ENCODE measurements at regions not wholly inside any gene's neighbourhood (a gene's known extent, or its start where the extent isn't known, plus 50 kb on each side); places are given as distances from the start of the nearest gene placed in this dataset.
"Not testable (repeated sequence)": the region's sequence is repeated elsewhere in the genome, so short reads cannot be mapped to it uniquely, and the experiment has no call there.

- H3K4me3 Mint-ChIP-seq: no peak overlapping the region
- DNase-seq: no peak
- CTCF ChIA-PET: interaction anchor here (0.6 to 4.6 kb wide), 3 partner anchors 14 to 449 kb away, joined by 3 to 26 read pairs (median 9); no protein-coding TSS in a partner anchor
- no peaks in the 10 kb centered on the region for H3K9me3 Mint-ChIP-seq
- no peak overlapping the region for H3K27ac Mint-ChIP-seq
- no peaks in the 10 kb centered on the region for H3K36me3 Mint-ChIP-seq
- H3K27me3 Mint-ChIP-seq: peaks cover 4% of the 10 kb centered on the region
- H3K4me1 Mint-ChIP-seq: peaks cover 2% of the 10 kb centered on the region
These were observed 65.8 kb downstream of the RMI2 start for GRCh38 chr16:11411059-11411550.

- CTCF ChIA-PET: interaction anchor here (1.6 kb wide), 1 partner anchor 16 kb away, joined by 9 read pairs; no protein-coding TSS in a partner anchor
- no peak for DNase-seq
- no peak overlapping the region for H3K4me3 Mint-ChIP-seq
- H3K4me1 Mint-ChIP-seq: peaks cover 2% of the 10 kb centered on the region
- H3K9me3 Mint-ChIP-seq: no peaks in the 10 kb centered on the region
- H3K27ac Mint-ChIP-seq: no peak overlapping the region
- H3K36me3 Mint-ChIP-seq: no peaks in the 10 kb centered on the region
- H3K27me3 Mint-ChIP-seq: peaks cover 4% of the 10 kb centered on the region
These were observed 67.1 kb downstream of the RMI2 start for GRCh38 chr16:11412175-11412904.

GRCh38 chr16:11412965-11413887 is 68.0 kb downstream of the RMI2 start:
- CTCF ChIA-PET: no interaction called here
- no peaks in the 10 kb centered on the region for H3K4me1 Mint-ChIP-seq
- H3K27ac Mint-ChIP-seq: no peak overlapping the region
- peaks cover 4% of the 10 kb centered on the region for H3K27me3 Mint-ChIP-seq
- DNase-seq: no peak
- H3K36me3 Mint-ChIP-seq: no peaks in the 10 kb centered on the region
- H3K4me3 Mint-ChIP-seq: no peak overlapping the region
- no peaks in the 10 kb centered on the region for H3K9me3 Mint-ChIP-seq

- H3K36me3 Mint-ChIP-seq: no peaks in the 10 kb centered on the region
These were observed 68.8 kb downstream of the RMI2 start for GRCh38 chr16:11413907-11414595.

DNA sequence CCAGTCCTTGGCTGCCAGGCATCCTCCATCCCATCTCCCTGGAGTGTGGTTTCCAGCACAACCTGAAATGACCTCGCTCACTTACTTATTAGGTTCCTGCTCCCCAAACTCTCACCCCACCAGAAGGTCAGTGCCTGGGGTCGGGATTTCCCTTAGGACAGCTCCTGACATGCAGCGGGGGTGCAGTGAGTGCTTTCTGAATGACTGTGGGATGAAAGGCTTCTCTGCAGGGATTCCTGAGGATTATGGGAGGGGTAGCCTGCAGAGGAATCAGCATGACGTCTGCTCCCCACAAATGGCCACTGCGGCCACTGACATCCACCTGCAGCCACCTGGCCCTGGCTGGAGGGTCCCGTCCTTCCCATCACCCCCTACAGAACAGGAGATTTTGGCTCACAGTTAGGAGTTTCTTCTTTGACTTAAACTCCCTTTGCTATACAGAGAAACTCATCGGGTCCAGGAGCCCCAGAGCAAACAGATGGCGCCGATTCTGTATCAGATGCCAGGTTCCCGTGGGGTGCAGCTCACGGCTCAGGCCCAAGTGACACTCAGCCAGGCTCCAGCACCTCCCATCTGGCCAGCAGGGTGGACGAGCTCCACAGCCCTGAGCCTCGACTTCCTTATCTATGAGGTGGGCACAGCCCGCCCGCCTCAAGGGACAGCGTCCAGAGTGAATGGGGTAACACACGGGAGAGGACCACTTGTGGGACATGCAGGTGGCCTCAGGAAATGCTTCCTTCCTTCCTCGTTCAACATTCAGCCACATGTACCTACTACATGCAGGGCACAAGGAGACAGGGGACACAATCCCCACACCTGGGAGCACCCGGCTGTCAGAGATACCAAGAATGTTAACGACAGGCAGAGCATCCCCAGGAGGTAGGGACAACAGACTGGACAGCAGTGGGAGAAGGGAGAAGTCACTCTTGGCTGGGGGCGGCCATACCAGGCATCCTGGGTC is 69.8 kb downstream of the RMI2 start:
- CTCF ChIA-PET: no interaction called here
- Mint-ChIP-seq H3K27ac (no peak overlapping the region), H3K9me3 (no peaks in the 10 kb centered on the region), H3K4me3 (no peak overlapping the region), H3K27me3 (peaks cover 4% of the 10 kb centered on the region), H3K4me1 (no peaks in the 10 kb centered on the region), H3K36me3 (no peaks in the 10 kb centered on the region)
- DNase-seq: no peak

More at GRCh38 chr16:11413907-11414595, 68.8 kb downstream of the RMI2 start:
- CTCF ChIA-PET: interaction anchor here (0.5 kb wide), 1 partner anchor 470 kb away, joined by 3 read pairs; no protein-coding TSS in a partner anchor
- H3K27ac Mint-ChIP-seq: no peak overlapping the region
- no peak for DNase-seq
- H3K27me3 Mint-ChIP-seq: peaks cover 4% of the 10 kb centered on the region
- no peak overlapping the region for H3K4me3 Mint-ChIP-seq
- no peaks in the 10 kb centered on the region for H3K4me1 Mint-ChIP-seq
- no peaks in the 10 kb centered on the region for H3K9me3 Mint-ChIP-seq

GRCh38 chr16:11416228-11417001 is 71.2 kb downstream of the RMI2 start:
- no peaks in the 10 kb centered on the region for H3K4me1 Mint-ChIP-seq
- H3K27me3 Mint-ChIP-seq: peaks cover 3% of the 10 kb centered on the region
- no peak for DNase-seq
- CTCF ChIA-PET: interaction anchor here (1.4 to 2.0 kb wide), 2 partner anchors 10 to 20 kb away, joined by 5 to 9 read pairs; no protein-coding TSS in a partner anchor
- no peak overlapping the region for H3K27ac Mint-ChIP-seq
- H3K36me3 Mint-ChIP-seq: no peaks in the 10 kb centered on the region
- H3K9me3 Mint-ChIP-seq: no peaks in the 10 kb centered on the region
- H3K4me3 Mint-ChIP-seq: no peak overlapping the region

DNA sequence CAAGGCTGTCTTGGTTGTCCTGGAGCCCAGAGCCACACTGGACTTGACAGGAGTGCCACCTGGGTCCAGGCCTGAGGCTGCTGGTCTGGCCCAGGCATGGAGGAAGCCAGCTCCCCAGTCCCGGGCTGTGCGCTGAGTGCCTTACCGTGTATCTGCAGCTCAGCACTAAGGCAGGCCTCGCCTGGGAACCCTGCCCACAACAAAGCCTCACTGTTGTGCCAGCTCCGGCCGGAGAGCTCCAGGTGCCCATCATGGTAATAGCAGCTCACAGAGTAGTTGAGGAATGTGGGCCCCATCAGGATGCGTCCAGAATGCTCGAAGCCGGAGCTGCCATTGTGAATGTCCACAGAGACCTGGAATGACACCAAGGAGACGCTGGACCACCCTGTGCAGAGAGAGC is 72.2 kb downstream of the RMI2 start:
- Mint-ChIP-seq H3K4me3 (no peak overlapping the region), H3K9me3 (no peaks in the 10 kb centered on the region), H3K4me1 (no peaks in the 10 kb centered on the region), H3K27me3 (no peaks in the 10 kb centered on the region), H3K36me3 (no peaks in the 10 kb centered on the region), H3K27ac (no peak overlapping the region)
- no peak for DNase-seq
- CTCF ChIA-PET: interaction anchor here (1.4 to 2.0 kb wide), 2 partner anchors 11 to 21 kb away, joined by 5 to 9 read pairs; no protein-coding TSS in a partner anchor

GRCh38 chr16:11418506-11418905 is 73.2 kb downstream of the RMI2 start:
- no peaks in the 10 kb centered on the region for H3K27me3 Mint-ChIP-seq
- no peaks in the 10 kb centered on the region for H3K4me1 Mint-ChIP-seq
- DNase-seq: no peak
- H3K36me3 Mint-ChIP-seq: no peaks in the 10 kb centered on the region
- H3K4me3 Mint-ChIP-seq: no peak overlapping the region
- H3K27ac Mint-ChIP-seq: no peak overlapping the region
- no peaks in the 10 kb centered on the region for H3K9me3 Mint-ChIP-seq
- CTCF ChIA-PET: no interaction called here

- H3K9me3 Mint-ChIP-seq, CTCF ChIA-PET, H3K27ac Mint-ChIP-seq, H3K4me3 Mint-ChIP-seq, DNase-seq, H3K36me3 Mint-ChIP-seq, H3K27me3 Mint-ChIP-seq, H3K4me1 Mint-ChIP-seq: not testable (repeated sequence)
These were observed 74.8 kb downstream of the RMI2 start for GRCh38 chr16:11420067-11420466.

DNA sequence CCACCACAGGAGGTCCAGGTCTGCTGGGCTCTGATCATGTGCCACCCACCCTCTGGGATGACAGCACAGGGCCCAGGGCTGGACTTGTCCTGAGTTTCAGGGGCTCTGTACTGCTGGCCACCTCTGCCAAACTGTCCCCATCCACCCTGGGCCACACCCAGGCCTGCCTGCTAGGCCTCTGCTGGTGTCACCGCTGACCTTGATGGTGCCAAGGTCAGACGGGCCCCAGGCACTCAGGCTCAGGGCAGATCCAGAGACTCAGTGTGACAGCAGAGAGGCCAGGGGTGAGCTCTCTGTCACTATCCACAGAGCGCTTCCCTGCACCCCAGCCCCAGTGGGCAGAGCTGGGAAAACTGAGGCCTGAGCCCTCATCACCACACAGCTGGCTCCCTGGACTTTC is 75.6 kb downstream of the RMI2 start:
- DNase-seq: no peak
- H3K9me3 Mint-ChIP-seq: no peaks in the 10 kb centered on the region
- CTCF ChIA-PET: interaction anchor here (0.6 kb wide), 2 partner anchors 36 to 122 kb away, joined by 3 to 4 read pairs; no protein-coding TSS in a partner anchor

GRCh38 chr16:11422381-11423314 is 77.4 kb downstream of the RMI2 start:
- DNase-seq: no peak
- no peaks in the 10 kb centered on the region for H3K9me3 Mint-ChIP-seq
- H3K4me3 Mint-ChIP-seq: no peak overlapping the region
- H3K27me3 Mint-ChIP-seq: no peaks in the 10 kb centered on the region
- H3K4me1 Mint-ChIP-seq: no peaks in the 10 kb centered on the region
- H3K36me3 Mint-ChIP-seq: no peaks in the 10 kb centered on the region
- no peak overlapping the region for H3K27ac Mint-ChIP-seq
- CTCF ChIA-PET: interaction anchor here (0.8 kb wide), 1 partner anchor 10 kb away, joined by 3 read pairs; no protein-coding TSS in a partner anchor

More for the DNA sequence above, 75.6 kb downstream of the RMI2 start:
- Mint-ChIP-seq H3K27ac (no peak overlapping the region), H3K27me3 (no peaks in the 10 kb centered on the region), H3K4me3 (no peak overlapping the region), H3K36me3 (no peaks in the 10 kb centered on the region), H3K4me1 (no peaks in the 10 kb centered on the region)

Data from activated naive CD4-positive, alpha-beta T cell treated with anti-CD3 and anti-CD28 coated beads, Interleukin-2, amount 10 ng/mL, durations not matched to agents 7 days and 5 days (primary cell).